Activated naive CD4-positive, alpha-beta T cell treated with anti-CD3 and anti-CD28 coated beads, Interleukin-2, amount 50 U/mL, for 72 hours (primary cell): ENCODE measurements at regions not wholly inside any gene's neighbourhood (a gene's known extent, or its start where the extent isn't known, plus 50 kb on each side); places are given as distances from the start of the nearest gene placed in this dataset.
"Not testable (repeated sequence)": the region's sequence is repeated elsewhere in the genome, so short reads cannot be mapped to it uniquely, and the experiment has no call there.

Source experiments
- ATAC-seq, 2 donors: fragments of 150-1000 bp; cut with Tn5 transposase; 2 replicates each; pipeline ENCODE4 v1.10.0; 2021; ENCODE audit warnings: mild to moderate bottlenecking in 2 of 2, moderate library complexity in 2 of 2
- DNase-seq, 2 donors: peaks; one replicate each; pipeline ENCODE4 v3.0.0; 2021 to 2022; ENCODE audit warnings: low spot score in 2 of 2
- H3K27ac Mint-ChIP-seq, 2 donors: one replicate each; pipeline ENCODE4 v1.8.0; 2022; ENCODE audit warnings: mild to moderate bottlenecking in 2 of 2, mixed read lengths in 2 of 2
- H3K36me3 Mint-ChIP-seq, 2 donors: one replicate each; pipeline ENCODE4 v1.8.0; 2022; ENCODE audit warnings: mixed read lengths in 2 of 2
- H3K9me3 Mint-ChIP-seq, 2 donors: one replicate each; pipeline ENCODE4 v1.8.0; 2022; ENCODE audit warnings: mixed read lengths in 2 of 2

- ATAC-seq (no peak), DNase-seq (no peak)
- Mint-ChIP-seq H3K9me3 (no peaks in the 10 kb centered on the region), H3K36me3 (no peaks in the 10 kb centered on the region), H3K27ac (no peak overlapping the region)
Measured at GRCh38 chr22:48076008-48076407, 1313.6 kb downstream of the TBC1D22A start.

- no peaks in the 10 kb centered on the region for H3K36me3 Mint-ChIP-seq
- H3K9me3 Mint-ChIP-seq = no peaks in the 10 kb centered on the region
- ATAC-seq = no peak
- H3K27ac Mint-ChIP-seq = no peak overlapping the region
- DNase-seq = no peak
Measured at GRCh38 chr22:48075604-48076003, 1313.2 kb downstream of the TBC1D22A start.

- peaks cover 0 to 4% of the 10 kb centered on the region in 2 donors for H3K9me3 Mint-ChIP-seq
- no peak overlapping the region for H3K27ac Mint-ChIP-seq
- no peak for DNase-seq
- H3K36me3 Mint-ChIP-seq = no peaks in the 10 kb centered on the region
- ATAC-seq = no peak
Measured at GRCh38 chr22:48072777-48073176, 1310.3 kb downstream of the TBC1D22A start.

- DNase-seq = no peak
- Mint-ChIP-seq H3K27ac (no peak overlapping the region), H3K36me3 (no peaks in the 10 kb centered on the region), H3K9me3 (peaks cover 0 to 4% of the 10 kb centered on the region in 2 donors)
- ATAC-seq = no peak
Measured at GRCh38 chr22:48071828-48072227, 1309.4 kb downstream of the TBC1D22A start.

GRCh38 chr22:48071305-48071704 is 1308.9 kb downstream of the TBC1D22A start:
- no peak for DNase-seq
- Mint-ChIP-seq H3K9me3 (peaks cover 0 to 4% of the 10 kb centered on the region in 2 donors), H3K36me3 (no peaks in the 10 kb centered on the region), H3K27ac (no peak overlapping the region)
- ATAC-seq = no peak

- Mint-ChIP-seq H3K36me3 (no peaks in the 10 kb centered on the region), H3K9me3 (peaks cover 0 to 4% of the 10 kb centered on the region in 2 donors), H3K27ac (no peak overlapping the region)
- DNase-seq (no peak), ATAC-seq (no peak)
Measured at GRCh38 chr22:48070760-48071159, 1308.3 kb downstream of the TBC1D22A start.

- no peak for ATAC-seq
- Mint-ChIP-seq H3K27ac (no peak overlapping the region), H3K9me3 (peaks cover 0 to 4% of the 10 kb centered on the region in 2 donors), H3K36me3 (no peaks in the 10 kb centered on the region)
- DNase-seq = no peak
Measured at GRCh38 chr22:48070083-48070482, 1307.6 kb downstream of the TBC1D22A start.

GRCh38 chr22:48069256-48069655 is 1306.8 kb downstream of the TBC1D22A start:
- Mint-ChIP-seq H3K27ac (no peak overlapping the region), H3K9me3 (peaks cover 0 to 4% of the 10 kb centered on the region in 2 donors), H3K36me3 (no peaks in the 10 kb centered on the region)
- DNase-seq (no peak), ATAC-seq (no peak)

- DNase-seq = no peak
- no peak overlapping the region for H3K27ac Mint-ChIP-seq
- peaks cover 0 to 4% of the 10 kb centered on the region in 2 donors for H3K9me3 Mint-ChIP-seq
- ATAC-seq = no peak
- H3K36me3 Mint-ChIP-seq = no peaks in the 10 kb centered on the region
Measured at GRCh38 chr22:48068323-48068885, 1306.0 kb downstream of the TBC1D22A start.

GRCh38 chr22:48065892-48066291 is 1303.4 kb downstream of the TBC1D22A start:
- H3K9me3 Mint-ChIP-seq = peaks cover 0 to 7% of the 10 kb centered on the region in 2 donors
- H3K36me3 Mint-ChIP-seq = no peaks in the 10 kb centered on the region
- no peak overlapping the region for H3K27ac Mint-ChIP-seq
- no peak for DNase-seq
- no peak for ATAC-seq

- no peaks in the 10 kb centered on the region for H3K36me3 Mint-ChIP-seq
- peaks cover 3 to 8% of the 10 kb centered on the region in 2 donors for H3K9me3 Mint-ChIP-seq
- ATAC-seq (no peak), DNase-seq (no peak)
- no peak overlapping the region for H3K27ac Mint-ChIP-seq
Measured at GRCh38 chr22:48061726-48062125, 1299.3 kb downstream of the TBC1D22A start.

- ATAC-seq (no peak), DNase-seq (no peak)
- Mint-ChIP-seq H3K9me3 (peaks cover 3 to 8% of the 10 kb centered on the region in 2 donors), H3K27ac (no peak overlapping the region), H3K36me3 (no peaks in the 10 kb centered on the region)
Measured at GRCh38 chr22:48060266-48060665, 1297.8 kb downstream of the TBC1D22A start.

GRCh38 chr22:48059521-48059920 is 1297.1 kb downstream of the TBC1D22A start:
- not testable (repeated sequence) for H3K36me3 Mint-ChIP-seq, H3K27ac Mint-ChIP-seq, ATAC-seq, H3K9me3 Mint-ChIP-seq, DNase-seq

- no peaks in the 10 kb centered on the region for H3K36me3 Mint-ChIP-seq
- DNase-seq (no peak), ATAC-seq (no peak)
- H3K27ac Mint-ChIP-seq = no peak overlapping the region
- H3K9me3 Mint-ChIP-seq = peaks cover 3 to 8% of the 10 kb centered on the region in 2 donors
Measured at GRCh38 chr22:48057116-48057835, 1294.8 kb downstream of the TBC1D22A start.

GRCh38 chr22:48055827-48056226 is 1293.4 kb downstream of the TBC1D22A start:
- Mint-ChIP-seq H3K27ac (no peak overlapping the region), H3K9me3 (peaks cover 0 to 8% of the 10 kb centered on the region in 2 donors), H3K36me3 (no peaks in the 10 kb centered on the region)
- DNase-seq (no peak), ATAC-seq (no peak)

GRCh38 chr22:48055185-48055584 is 1292.7 kb downstream of the TBC1D22A start:
- Mint-ChIP-seq H3K9me3 (peaks cover 0 to 8% of the 10 kb centered on the region in 2 donors), H3K27ac (no peak overlapping the region), H3K36me3 (no peaks in the 10 kb centered on the region)
- DNase-seq = no peak
- no peak for ATAC-seq

- DNase-seq (no peak), ATAC-seq (no peak)
- peaks cover 0 to 8% of the 10 kb centered on the region in 2 donors for H3K9me3 Mint-ChIP-seq
- H3K27ac Mint-ChIP-seq = no peak overlapping the region
- no peaks in the 10 kb centered on the region for H3K36me3 Mint-ChIP-seq
Measured at GRCh38 chr22:48054596-48054995, 1292.1 kb downstream of the TBC1D22A start.

- H3K9me3 Mint-ChIP-seq = peaks cover 0 to 6% of the 10 kb centered on the region in 2 donors
- ATAC-seq (no peak), DNase-seq (no peak)
- no peaks in the 10 kb centered on the region for H3K36me3 Mint-ChIP-seq
- H3K27ac Mint-ChIP-seq = no peak overlapping the region
Measured at GRCh38 chr22:48053973-48054372, 1291.5 kb downstream of the TBC1D22A start.
